GM19023 (cell line): ENCODE measurements at regions not wholly inside any gene's neighbourhood (a gene's known extent, or its start where the extent isn't known, plus 50 kb on each side); places are given as distances from the start of the nearest gene placed in this dataset.

Source experiments
- ATAC-seq: cut with Tn5 transposase; IDR thresholded peaks from one replicate; pipeline ENCODE4 v1.9.1; 2021; ENCODE audit warnings: mild to moderate bottlenecking, moderate library complexity; ENCODE audit not compliant: unreplicated experiment

DNA sequence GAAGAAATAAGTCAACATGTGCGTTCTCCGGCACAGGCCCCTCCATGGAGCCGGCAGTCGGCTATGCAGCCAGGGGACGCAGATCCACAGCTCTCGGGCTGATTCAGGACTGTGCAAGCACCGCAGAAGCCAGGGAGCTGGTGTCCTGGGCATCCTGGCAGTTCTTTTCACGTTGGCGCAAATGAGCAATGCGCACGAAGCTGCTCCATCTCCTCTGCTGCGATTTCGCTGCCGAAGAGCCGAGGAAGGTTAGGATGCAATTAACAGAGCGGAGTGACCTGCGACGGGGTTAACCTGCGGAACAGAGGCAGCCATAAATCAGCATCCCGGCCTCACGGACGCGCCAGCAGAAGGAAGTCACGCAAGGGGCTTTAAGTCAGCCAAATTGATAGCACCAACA lies 107.1 kb upstream of the POU3F3 start:
- ATAC-seq, result no peak

DNA sequence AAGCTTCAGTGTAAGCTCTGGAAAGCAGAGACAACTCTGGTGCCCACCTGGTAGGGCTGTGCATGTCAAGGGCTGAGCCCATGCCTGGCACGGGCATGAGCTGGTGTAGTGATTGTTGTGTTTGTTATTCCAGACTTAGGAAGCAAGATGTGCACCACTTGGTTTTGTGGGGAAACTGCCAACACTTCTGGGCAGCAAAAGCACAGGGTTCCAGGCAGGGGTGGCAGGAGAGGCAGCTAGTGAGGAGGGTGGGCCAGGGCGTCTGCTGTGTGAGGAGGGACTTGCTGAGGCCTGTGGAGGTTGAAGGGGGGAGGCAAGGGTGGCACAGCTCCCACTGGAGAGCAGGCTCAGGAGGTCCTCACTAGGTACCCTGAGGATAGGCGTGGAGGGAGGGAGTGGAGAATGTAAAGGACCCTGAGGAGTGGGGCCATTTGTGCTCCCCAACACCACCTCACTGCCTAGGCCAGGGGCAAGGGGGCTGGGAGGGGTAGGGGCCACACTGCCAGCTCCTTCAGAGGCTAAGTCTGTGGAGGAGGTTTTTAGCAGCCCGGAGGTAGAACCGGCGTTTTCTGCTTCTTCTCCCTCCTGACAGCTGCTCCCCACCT lies 104.0 kb upstream of the POU3F3 start:
- ATAC-seq, result no peak

DNA sequence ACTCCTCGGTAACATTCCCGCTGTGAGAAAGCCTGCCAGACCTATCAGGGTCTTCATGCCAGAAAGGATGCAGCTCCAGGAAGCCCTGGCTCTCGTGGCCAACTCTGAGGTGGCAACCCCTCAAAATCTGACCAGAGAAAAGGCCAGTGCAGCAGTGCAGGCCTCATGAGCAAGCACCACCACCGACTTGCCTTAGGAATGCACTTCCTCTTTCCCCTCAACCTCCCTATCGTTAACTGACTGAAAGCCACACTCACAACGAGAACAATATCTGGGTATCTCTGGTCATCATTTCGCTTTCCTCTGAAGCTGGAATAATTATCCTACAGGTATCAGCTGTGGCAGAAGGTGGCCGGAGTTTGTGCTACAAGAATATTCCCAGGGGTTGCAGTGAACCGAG lies 101.4 kb upstream of the POU3F3 start:
- ATAC-seq, result no peak

DNA sequence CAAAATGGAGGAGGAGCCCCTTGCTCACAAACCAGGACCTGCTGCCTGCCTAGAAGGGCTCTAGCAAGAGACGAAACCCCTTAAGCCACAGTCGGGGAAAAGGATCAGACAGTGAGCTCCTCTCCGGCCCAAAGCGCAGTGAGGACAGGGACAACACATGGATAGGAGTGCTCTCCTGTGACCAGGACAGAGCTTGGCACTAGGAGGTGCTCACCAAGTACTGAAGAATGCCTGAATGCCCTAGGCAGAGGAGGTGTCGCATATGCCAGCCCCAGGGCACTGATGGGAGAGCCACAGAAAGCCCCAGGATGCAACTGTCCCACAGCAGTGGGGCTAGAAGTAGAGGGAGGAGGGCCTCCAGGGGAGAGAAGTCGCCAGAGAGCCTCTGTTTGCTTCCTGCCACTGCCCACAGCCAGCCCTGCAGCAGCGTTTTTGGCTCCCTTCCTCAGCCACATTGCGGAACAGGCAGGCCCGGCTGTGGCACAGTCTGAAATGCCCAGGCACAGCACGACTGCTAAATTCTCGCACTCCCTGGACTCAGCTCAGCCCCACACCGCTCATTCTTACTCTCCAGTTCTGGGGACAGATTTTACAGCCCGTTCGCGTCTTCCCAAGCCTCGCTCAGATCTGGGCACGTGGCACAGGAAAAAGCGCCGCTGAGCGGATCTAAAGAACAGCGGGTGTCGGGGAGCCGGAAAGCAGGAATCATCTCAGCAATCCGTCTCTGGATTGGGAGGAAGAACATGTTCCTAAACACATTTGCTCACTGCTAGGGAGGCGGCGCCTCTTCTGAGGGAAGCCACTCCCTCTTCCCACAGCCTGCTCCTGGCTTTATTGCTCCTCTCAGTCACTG lies 98.7 kb upstream of the POU3F3 start:
- no peak for ATAC-seq

DNA sequence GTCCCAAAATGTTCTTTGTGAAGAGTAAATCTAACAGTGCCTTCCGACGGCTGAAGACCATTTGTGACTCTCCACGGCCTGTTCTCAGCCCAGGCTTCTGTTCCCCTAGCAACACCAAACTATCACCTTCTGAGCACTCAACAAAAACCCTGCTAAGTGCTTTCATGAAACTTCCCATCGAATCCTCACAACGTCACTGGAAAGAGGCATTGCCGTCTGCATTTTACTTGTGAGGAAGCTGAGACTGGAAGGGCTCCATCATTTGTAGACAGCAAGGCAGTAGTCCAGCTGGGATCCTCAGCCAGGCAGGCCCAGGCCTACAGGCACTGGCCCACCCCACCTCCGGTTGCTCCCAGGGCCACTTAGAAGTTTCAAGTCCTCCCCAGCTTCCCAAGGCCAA lies 97.8 kb upstream of the POU3F3 start:
- no peak for ATAC-seq

DNA sequence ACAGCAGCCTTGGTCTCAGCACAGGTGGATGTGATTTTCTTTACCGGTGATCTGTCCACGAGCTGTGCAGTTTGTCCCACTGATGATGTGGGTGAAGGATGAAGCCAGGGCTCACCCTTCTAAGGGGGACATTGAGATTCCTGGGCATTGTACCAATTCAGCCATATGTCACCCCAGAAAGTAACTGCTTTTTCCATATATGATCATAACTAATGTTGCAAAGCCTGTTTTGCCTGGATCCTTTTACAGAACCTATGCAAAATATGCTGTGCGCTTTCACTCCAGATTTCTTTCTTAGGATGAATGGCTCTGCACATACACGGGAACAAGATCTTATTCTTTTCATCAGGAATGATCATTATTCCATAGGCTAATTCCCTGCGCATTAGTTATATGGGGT lies 96.9 kb upstream of the POU3F3 start:
- ATAC-seq, result no peak

DNA sequence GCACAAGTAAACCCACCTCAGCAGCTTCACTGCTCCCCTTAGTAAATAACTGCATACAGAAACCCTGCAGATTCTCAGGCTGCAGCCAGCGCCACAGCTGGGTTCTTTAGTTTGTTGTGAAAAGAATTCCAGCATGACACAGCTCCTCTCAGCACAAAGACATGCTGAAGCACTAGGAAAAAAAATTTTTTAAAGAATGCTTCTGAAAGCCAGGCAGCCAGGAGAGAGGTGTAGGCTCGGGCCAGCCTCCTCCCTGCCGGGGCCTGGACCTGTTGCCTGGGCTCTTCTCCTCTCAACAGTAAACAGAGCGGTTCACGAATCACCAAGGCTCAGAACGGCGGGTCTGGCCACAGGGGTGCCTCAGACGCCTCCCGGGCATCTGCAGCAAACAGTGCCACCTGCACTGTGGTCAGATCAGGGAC lies 95.7 kb upstream of the POU3F3 start:
- no peak for ATAC-seq

DNA sequence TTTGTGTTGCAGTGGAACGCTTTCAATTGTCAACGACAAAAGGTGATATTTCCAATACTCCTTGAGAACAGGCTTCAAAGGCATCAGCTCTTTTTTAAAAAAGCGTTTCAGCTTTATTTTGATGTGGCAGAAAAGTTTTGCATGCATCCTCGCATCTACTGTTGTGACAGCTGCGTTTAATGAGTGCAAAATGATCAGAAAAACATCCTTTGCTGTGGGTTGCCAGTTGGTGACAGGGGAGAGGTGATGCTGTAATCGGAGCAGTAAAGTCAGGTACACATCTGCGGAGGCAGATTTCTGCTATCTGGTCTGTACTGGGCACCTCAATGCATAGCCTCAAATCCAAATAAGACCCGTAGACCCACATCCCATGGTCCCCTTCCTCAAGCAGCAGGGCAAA lies 91.9 kb upstream of the POU3F3 start:
- ATAC-seq, result no peak

DNA sequence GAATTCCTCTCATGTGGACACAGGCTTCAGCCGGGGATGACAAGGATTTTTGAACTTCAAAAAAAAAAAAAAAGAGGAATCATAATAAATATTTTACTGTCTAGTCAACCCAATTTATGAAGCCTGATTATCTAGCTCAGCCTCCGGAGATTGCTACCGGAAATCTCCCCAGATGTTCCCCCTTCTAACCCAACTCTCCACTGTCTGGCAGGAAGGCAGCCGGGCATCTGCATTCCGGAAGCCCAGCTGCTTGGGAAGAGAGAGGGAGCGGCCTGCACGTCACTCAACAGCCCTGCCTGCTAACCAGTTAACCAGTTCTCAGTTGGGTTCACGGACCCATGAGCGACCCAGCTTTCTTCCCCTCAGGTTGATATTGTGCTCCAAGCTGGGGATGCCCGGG lies 87.2 kb upstream of the POU3F3 start:
- ATAC-seq, result no peak

DNA sequence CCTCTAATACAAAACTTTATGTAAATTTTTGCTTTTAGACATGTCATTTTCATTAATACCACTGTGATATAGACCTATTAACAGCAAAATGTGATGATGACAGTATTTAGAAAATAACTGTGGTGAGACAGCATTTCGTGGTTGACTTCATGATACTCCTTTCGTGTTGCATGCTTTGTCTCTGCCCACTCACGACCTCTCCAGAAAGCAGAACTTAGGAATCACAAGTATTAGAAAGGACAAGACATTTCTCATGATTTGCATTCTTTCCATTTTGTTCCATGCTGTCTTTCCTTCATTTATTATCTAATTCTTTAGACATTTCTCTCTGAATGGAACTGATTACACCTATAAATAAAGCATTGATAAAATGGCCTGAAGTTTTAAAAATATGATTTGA lies 85.2 kb upstream of the POU3F3 start:
- ATAC-seq, result no peak

DNA sequence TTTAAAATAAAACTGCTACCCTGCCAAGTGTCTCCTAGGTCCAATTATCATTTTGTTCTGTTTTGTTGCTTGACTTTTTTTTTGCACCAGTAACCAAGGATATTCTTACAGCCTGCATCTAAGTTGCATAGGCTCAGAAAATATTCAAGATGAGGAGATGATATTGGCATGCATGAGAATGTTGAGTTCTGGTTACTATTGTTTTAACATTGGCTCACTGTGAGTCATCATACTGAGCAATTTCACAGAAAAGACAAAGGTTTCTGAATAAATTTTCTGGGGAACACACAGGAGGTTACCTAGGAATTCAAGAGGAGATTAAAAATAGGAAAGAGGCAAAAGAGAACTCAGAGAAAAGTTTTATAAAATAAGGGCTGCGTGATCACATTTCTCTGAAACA lies 84.8 kb upstream of the POU3F3 start:
- no peak for ATAC-seq

DNA sequence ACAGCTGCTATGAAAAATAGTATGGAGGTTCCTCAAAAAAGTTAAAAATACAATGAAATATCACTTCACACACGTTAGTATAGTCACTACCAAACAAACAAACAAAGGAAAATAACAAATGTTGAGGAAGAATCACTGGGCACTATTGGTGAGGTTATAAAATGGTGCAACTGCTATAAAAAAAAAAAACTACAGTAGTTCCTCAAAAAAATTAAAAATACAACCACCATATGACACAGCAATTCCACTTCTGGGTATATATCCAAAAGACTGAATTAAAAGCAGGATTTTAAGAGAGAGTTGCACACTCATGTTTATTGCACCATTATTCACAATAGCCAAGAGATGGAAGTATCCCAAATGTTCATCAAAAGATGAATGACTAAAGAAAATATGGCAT lies 80.9 kb upstream of the POU3F3 start:
- no peak for ATAC-seq

DNA sequence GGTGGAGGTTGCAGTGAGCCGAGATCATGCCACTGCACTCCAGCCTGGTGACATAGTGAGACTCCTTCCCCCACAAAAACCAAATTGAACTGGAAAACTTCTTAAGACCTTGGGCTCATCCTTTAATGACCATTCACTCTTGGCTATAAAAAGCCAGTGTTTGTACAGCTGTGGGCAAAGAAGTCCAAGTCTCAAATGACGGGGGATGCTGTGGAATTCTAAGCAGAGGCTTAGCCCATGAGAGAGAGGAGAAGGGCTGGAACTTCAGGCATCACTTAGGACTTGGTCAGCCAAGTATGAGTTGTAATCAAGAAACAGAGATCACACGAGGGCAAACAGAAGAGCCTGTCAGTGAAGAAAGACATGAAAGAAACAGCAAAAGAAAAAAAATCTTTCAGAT lies 79.3 kb upstream of the POU3F3 start:
- ATAC-seq, result no peak

DNA sequence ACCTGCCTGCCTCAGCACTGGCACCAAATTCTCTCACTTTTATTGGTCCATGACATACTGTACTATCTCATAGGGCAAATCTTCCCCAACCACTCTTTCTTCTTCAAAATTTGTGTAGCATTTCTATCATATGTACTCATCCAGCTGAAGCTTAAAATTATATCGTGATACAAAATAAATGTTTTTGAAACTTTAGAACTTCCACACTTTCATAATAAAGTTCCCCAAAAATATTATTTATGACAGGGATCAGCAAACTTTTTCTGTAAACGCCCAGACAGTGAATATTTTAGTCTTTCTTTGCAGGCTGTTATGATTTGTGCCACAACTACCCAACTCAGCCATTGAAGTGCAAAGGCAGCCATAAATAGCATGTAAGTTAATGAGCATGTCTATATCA lies 76.2 kb upstream of the POU3F3 start:
- no peak for ATAC-seq

DNA sequence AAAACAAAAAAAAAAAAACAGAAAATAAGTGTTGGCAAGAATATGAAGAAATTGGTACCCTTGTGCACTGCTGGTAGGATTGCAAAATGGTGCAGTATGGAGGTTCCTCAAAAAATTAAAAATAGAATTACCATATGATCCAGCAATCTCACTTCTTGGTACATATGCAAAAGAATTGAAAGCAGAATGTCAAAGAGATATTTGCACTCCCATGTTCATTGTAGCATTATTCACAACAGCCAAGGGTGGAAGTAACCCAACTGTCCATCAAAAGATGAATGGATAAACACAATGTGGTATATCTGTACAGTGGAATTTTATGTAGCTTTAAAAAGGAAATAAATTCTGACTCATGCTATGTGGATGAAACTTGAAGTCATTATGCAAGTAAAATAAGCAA lies 72.8 kb upstream of the POU3F3 start:
- ATAC-seq, result no peak

DNA sequence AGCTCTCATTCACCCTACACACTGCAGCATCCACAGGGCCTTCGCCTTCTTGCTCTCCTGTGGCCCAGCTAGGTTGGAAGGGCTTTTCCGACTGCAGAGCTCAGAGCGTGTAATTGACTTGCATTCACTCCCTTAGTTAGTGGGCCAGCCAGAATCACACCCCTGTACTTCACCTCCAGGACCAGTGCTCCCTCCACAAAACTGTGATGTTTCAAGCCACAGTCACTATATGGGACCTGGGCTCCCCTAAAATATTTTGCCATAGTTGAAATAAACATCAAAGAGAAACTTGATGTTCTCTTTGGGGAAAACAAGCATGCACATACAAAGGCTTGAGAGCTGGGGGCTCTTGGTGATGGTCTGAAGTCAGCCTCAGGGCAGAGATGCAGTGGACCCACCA lies 69.7 kb upstream of the POU3F3 start:
- no peak for ATAC-seq

DNA sequence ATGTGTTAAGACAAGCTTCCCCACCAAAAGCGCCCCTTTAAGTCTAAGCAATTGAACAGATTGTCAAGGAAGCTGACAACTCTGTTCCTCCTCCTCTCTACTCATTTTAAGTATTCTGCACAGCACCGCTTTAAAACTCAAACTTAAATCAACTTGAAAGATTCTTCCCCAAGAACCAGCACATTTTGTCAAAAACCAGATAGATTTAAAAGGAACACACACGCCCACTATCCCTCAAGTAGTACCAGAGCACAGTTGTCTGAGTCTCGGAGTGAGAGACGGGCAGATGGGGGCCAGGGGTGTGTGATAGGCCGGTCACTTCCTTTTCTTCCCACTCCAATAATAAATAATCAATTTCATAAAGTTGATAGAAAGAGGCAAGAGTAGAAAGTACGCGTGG lies 67.7 kb upstream of the POU3F3 start:
- no peak for ATAC-seq

DNA sequence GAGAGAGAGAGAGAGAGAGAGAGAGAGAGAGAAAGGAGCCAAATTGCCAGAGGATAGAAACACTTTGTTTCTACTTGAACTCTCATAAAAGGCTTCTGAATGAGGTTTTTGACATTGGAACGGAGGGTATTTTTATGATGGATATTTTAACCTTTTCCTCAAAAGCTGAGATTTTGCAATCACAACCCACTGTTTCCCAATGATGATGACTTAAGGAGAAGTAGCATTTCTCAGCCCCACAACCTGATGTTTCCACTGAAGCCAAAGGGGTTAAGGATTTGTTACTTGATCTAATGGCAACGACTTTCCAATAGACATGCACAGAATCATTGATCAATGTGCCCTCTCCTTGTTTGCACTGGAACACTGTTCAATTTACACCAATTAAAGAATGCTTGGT lies 67.1 kb upstream of the POU3F3 start:
- ATAC-seq, result no peak

DNA sequence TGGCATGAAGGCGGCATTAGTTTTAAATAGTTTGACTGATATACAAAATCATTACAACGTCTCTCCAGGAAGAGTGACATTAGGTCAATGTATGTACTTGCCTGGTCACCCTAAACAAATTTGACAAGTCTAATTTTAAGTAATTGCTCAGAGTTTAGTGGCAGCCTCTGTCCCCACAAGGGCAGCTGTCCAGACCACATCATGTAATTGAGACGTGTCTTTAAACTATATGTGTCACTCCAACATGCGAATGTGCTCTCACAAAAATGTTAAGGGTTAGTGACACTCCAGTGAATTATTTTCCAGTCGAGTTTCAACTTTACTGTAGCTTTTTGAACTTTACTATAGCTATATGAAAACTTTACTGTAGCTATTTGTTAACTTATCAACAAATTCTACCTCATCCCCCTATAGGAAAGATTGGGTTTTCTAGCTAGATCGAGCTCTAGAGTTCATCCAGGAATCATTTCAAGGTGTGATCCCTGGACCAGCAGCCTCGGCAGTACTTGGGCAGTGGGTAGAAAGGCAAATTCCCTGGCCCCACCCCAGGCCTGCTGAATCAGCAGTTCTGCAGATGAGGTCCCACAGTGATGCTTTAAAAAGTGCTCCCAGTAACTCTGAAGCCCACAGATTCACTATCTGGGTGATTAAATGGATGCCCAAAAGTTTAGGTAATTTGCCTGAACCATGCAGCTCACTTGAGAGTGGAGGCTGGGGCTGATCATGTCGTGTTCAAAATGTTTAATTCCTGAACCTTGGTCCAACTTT lies 66.4 kb upstream of the POU3F3 start:
- ATAC-seq, result no peak

DNA sequence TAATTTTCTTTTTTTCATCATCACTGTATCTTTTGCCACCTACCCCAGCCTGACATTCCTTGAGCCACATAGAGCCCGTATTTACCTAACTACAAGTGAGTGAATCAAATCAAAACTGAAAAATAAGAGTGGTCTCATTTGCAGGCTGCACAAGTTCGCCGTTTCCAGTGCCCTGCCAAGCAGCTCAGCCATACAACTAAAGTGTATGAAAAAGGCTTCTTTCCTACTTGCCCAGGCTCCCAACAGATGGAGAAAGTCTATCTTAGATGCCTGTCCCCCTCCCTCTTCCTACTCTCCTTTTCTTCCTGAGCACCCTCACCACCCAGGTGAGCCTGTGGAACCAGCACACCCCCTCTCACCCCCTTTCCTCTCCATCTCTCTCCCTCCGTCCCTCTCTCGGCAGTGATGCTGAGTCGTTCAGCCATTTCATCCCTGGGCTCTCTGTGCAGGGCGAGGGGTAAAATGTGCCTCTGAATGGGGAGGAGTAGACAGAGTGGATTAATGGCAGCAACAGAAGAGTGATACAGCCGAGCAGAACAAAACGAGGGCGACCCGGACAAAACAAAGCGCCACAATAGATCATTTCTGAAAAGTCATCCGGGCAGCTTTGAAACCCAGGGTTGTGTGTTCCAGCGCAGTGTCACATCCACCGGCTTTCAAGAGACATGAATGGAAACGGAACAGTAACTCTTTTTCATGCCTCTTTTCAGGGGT lies 65.0 kb upstream of the POU3F3 start:
- ATAC-seq, result no peak

DNA sequence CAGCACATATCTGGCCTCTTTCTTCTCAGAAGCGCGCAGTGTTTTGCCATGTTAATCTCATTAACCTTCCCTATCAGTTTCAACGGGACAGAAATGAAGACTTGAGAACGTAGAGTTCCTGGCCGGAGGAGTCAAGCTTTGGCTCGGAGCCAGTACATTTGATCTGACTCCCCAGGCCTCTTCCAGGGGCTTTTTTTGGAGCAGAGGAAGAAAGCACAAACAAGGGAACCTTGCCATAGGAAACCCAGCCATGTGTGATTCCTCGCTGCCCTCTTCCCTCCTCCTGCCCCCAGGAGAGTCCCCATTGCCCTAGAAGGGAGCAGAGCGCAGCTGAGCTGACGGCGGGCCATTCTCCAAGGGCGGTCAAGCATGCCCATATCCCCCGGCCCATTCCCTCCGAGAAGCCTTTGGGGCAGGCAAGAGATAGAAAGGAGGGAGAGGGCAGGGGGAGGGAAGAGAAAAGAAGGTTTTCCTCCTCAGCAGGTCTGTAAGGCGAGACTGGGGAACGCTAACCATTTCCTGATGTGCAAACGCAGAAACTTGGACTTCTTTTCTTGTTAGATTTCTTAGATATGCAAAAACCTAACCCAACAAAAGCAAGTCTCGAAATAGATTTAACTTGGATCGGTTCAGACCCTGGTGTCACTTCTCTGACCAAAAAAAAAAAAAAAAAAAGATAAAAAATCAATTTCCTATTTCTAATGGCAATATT lies 63.7 kb upstream of the POU3F3 start:
- ATAC-seq, result no peak
